ENCODE measurements at regions not wholly inside any gene's neighbourhood (a gene's known extent, or its start where the extent isn't known, plus 50 kb on each side); places are given as distances from the start of the nearest gene placed in this dataset.

DNA sequence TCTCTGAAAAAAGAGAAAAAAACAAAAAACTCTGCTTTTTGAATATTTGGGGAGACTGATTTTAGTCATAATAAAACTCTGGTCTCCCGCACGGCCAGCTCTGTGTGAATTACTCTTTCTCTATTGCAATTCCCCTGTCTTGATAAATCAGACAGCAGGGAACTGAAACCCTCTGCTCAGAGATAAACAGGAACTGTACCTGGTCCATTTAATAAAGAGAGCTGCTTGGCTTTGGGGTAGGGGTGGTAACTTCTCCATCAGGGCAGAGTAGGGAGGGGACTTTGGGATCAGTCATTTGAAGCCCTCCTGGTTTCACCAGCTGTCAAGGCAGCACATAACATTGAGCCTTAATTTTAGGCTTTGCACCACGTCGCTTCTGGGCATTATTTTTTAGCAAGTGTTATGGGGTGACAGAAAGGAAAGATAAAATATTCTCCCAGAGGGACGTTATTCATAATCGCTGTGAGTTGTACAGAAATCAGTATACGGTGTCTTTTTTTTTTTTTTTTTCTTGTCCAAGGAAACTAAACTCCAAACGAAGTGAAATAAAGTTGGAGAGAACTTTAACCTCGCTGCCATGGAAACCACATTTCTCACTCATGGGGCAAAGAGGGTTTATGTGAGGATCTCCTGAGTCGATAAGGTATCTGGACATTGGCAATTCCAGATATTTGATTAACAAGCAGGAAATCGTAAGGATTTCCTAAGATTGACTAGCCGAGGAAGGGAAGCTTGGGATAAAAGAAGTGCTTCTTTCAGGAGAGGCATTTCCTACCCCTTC lies 99.0 kb upstream of the MRI1 start:
- Histone ChIP-seq H3K4me1 (ENCODE audit: control insufficient read depth, insufficient read depth, low read length) (no peaks in the 10 kb centered on the region), H3K9me3 (ENCODE audit: control insufficient read depth, insufficient read depth, low read length) (no peaks in the 10 kb centered on the region), H3K27me3 (ENCODE audit: control insufficient read depth, insufficient read depth, low read length) (no peaks in the 10 kb centered on the region), H3K4me3 (ENCODE audit: low read length) (no peak overlapping the region), H3K36me3 (ENCODE audit: control insufficient read depth, insufficient read depth, low read length) (no peaks in the 10 kb centered on the region), H3K27ac (ENCODE audit: low read length) (no peak overlapping the region)
- DNase-seq (no peak), ATAC-seq (no peak)
- Mint-ChIP-seq H3K36me3 (no peaks in the 10 kb centered on the region), H3K4me1 (no peaks in the 10 kb centered on the region), H3K9me3 (no peaks in the 10 kb centered on the region), H3K4me3 (no peak overlapping the region), H3K27ac (no peak overlapping the region), H3K27me3 (ENCODE audit: low read depth in 2 of 2) (peaks cover 0 to 3% of the 10 kb centered on the region in 2 donors)
- TF ChIP-seq, protein P1, sequence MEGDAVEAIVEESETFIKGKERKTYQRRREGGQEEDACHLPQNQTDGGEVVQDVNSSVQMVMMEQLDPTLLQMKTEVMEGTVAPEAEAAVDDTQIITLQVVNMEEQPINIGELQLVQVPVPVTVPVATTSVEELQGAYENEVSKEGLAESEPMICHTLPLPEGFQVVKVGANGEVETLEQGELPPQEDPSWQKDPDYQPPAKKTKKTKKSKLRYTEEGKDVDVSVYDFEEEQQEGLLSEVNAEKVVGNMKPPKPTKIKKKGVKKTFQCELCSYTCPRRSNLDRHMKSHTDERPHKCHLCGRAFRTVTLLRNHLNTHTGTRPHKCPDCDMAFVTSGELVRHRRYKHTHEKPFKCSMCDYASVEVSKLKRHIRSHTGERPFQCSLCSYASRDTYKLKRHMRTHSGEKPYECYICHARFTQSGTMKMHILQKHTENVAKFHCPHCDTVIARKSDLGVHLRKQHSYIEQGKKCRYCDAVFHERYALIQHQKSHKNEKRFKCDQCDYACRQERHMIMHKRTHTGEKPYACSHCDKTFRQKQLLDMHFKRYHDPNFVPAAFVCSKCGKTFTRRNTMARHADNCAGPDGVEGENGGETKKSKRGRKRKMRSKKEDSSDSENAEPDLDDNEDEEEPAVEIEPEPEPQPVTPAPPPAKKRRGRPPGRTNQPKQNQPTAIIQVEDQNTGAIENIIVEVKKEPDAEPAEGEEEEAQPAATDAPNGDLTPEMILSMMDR (IDR thresholded peaks at IDR 0.05) = no peak
- intact Hi-C loops (cut with micrococcal nuclease) = no loop called here
- WGBS (ENCODE audit: insufficient coverage) = 89% methylated on average over 10 of the region's 12 CpGs

DNA sequence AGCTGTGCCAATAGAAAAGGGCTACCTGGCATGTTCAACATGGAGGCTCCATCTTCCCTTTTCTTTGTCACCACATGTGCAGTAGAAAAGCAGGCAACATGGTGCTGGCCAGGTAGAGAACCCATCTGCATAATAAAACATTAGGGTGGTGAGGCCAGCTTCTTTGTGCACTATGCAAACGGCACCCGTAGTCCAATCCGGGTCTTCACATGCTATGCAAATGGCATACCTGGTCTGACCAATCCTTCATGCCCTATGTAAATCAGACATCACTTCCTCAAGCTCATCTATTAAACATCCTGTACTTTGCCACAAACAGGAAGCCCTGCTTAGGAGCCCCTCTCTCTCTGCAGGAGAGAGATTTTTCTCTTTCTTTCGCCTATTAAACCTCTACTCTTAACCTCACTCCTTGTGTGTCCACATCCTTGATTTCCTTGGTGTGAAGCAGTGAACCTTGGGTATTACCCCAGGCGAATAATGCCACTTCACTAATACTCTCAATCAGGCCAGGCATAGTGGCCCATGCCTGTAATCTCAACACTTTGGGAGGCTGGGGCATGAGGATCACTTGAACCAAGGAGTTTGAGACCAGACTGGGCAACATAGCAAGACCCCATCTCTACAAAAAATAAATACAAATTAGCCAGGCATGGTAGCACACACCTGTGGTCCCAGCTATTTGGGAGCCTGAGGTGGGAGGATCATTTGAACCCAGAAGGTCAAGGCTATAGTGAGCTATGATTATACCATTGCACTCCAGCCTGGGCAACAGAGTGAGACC lies 111.3 kb upstream of the MRI1 start:
- Histone ChIP-seq H3K4me3 (ENCODE audit: low read length) (no peak overlapping the region), H3K36me3 (ENCODE audit: control insufficient read depth, insufficient read depth, low read length) (no peaks in the 10 kb centered on the region), H3K27me3 (ENCODE audit: control insufficient read depth, insufficient read depth, low read length) (peaks cover 2% of the 10 kb centered on the region), H3K9me3 (ENCODE audit: control insufficient read depth, insufficient read depth, low read length) (no peaks in the 10 kb centered on the region), H3K4me1 (ENCODE audit: control insufficient read depth, insufficient read depth, low read length) (no peaks in the 10 kb centered on the region), H3K27ac (ENCODE audit: low read length) (no peak overlapping the region)
- Mint-ChIP-seq H3K27me3 (ENCODE audit: low read depth in 2 of 2) (peaks cover 4 to 8% of the 10 kb centered on the region in 2 donors), H3K4me1 (peaks cover 0 to 5% of the 10 kb centered on the region in 2 donors), H3K27ac (no peak overlapping the region), H3K4me3 (no peak overlapping the region), H3K9me3 (no peaks in the 10 kb centered on the region), H3K36me3 (no peaks in the 10 kb centered on the region)
- DNase-seq (peak in 1 of 2 donors; percentile 10), ATAC-seq (peak in 1 of 3 donors; percentile 42)
- 72% methylated on average over 5 of the region's 5 CpGs for WGBS (ENCODE audit: insufficient coverage)
- intact Hi-C loops (cut with micrococcal nuclease) = no loop called here
- TF ChIP-seq, protein P1 (IDR thresholded peaks at IDR 0.05) = no peak

DNA sequence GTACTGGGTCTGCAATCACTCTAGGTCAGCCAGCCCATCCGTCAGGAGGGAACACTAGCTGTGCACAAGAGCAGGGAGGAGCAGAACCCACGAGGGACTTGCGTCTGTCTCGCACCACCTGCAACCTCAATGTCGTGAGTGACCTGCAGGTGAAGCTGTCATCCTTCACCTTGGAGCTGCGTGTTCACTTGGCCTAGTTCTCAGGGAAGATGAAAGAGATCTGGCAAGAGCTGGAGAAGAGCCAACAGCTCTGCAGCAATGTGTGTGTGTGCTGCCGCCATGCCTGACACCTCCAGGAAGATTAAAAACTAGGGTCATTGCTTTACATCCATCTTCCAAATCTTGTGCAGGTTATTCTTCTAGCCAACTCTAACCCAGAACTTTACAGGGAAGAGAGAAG lies 117.6 kb upstream of the MRI1 start:
- no peak overlapping the region for H3K27ac ChIP-seq (ENCODE audit: low read length)
- Mint-ChIP-seq H3K27ac (no peak overlapping the region), H3K9me3 (no peaks in the 10 kb centered on the region), H3K4me1 (no peaks in the 10 kb centered on the region), H3K27me3 (ENCODE audit: low read depth in 2 of 2) (peaks cover 7 to 8% of the 10 kb centered on the region in 2 donors), H3K4me3 (no peak overlapping the region), H3K36me3 (no peaks in the 10 kb centered on the region)
- H3K4me1 ChIP-seq (ENCODE audit: control insufficient read depth, insufficient read depth, low read length) = no peaks in the 10 kb centered on the region
- H3K27me3 ChIP-seq (ENCODE audit: control insufficient read depth, insufficient read depth, low read length) = peaks cover 2% of the 10 kb centered on the region
- DNase-seq (peak in 1 of 2 donors; percentile 19), ATAC-seq (no peak)
- H3K36me3 ChIP-seq (ENCODE audit: control insufficient read depth, insufficient read depth, low read length) = no peaks in the 10 kb centered on the region
- 66% methylated on average over 7 of the region's 7 CpGs for WGBS (ENCODE audit: insufficient coverage)
- no peaks in the 10 kb centered on the region for H3K9me3 ChIP-seq (ENCODE audit: control insufficient read depth, insufficient read depth, low read length)
- H3K4me3 ChIP-seq (ENCODE audit: low read length) = no peak overlapping the region
- intact Hi-C loops (cut with micrococcal nuclease) = no loop called here
- TF ChIP-seq, protein P1 (IDR thresholded peaks at IDR 0.05) = no peak

Measured in natural killer cell (primary cell).